Stomach (tissue), 8 donors: ENCODE measurements at regions not wholly inside any gene's neighbourhood (a gene's known extent, or its start where the extent isn't known, plus 50 kb on each side); places are given as distances from the start of the nearest gene placed in this dataset.
A peak's percentile ranks its signal among the peaks of the same experiment; 100 is the strongest.

Experiments used
- DNase-seq, 2 donors: peaks; one replicate each; pipeline versions ENCODE4 v3.0.0 to v3.0.0-alpha.2; 2013 to 2019
- H3K27ac ChIP-seq, 5 donors: fragments of 200-600 bp in 4 of 5; sonication (generic) in 4 of 5; one replicate each; pipeline ENCODE4 v1.5.1; 2013 to 2019; ENCODE audit warnings: mild to moderate bottlenecking in 1 of 5, moderate library complexity in 1 of 5
- H3K27me3 ChIP-seq, 3 donors: fragments of 200-600 bp; sonication (generic); one replicate each; pipeline ENCODE4 v1.5.1; 2017 to 2019; ENCODE audit warnings: mixed run types in 1 of 3
- H3K36me3 ChIP-seq, 4 donors: fragments of 200-600 bp; sonication (generic); 1 replicate in 3 of 4; 2 replicates in 1 of 4; pipeline ENCODE4 v1.5.1; 2016 to 2019
- H3K4me1 ChIP-seq, 4 donors: fragments of 200-600 bp; sonication (generic); one replicate each; pipeline ENCODE4 v1.5.1; 2016 to 2019
- H3K4me3 ChIP-seq, 4 donors: fragments of 200-600 bp; sonication (generic) in 3 of 4; one replicate each; pipeline ENCODE4 v1.5.1; 2016 to 2019; ENCODE audit warnings: mild to moderate bottlenecking in 1 of 4
- H3K9me3 ChIP-seq, 4 donors: fragments of 200-600 bp; sonication (generic); one replicate each; pipeline ENCODE4 v1.5.1; 2016 to 2019
- EP300 ChIP-seq: sonication (generic); formaldehyde crosslinking; IDR thresholded peaks from one replicate; pipeline ENCODE4 v1.6.1; 2017; ENCODE audit warnings: antibody characterized with exemption
- POLR2A ChIP-seq, 4 donors: fragments of 450-650 bp; IDR thresholded peaks; one replicate each; pipeline ENCODE4 v1.6.1; 2016; ENCODE audit warnings: antibody characterized with exemption in 4 of 4, control low read depth in 2 of 4, mild to moderate bottlenecking in 1 of 4, moderate library complexity in 1 of 4
- POLR2AphosphoS5 ChIP-seq, 3 donors: sonication (generic); formaldehyde crosslinking; IDR thresholded peaks; one replicate each; pipeline ENCODE4 v1.6.1; 2016; ENCODE audit warnings: antibody characterized with exemption in 3 of 3
- WGBS, 5 donors: extraction: QIAGEN DNeasy Blood & Tissue Kit in 3 of 5; methylation state at CpG; one replicate each; pipeline versions ENCODE4 v1.1.5 to v1.1.7; 2013 to 2018; 5-methylcytosine and 5-hydroxymethylcytosine counted together
- intact Hi-C: fragments of 100-400 bp; cut with DNase I; formaldehyde crosslinking; loops from one replicate; pipeline ENCODE4 v1.15.1; 2023; ENCODE audit warnings: low total_unique reads
- TF ChIP-seq, protein P1 (sequence below), 7 experiments: fragments of 450-650 bp in 4 of 7; fragments of 200-600 bp in 3 of 7; sonication (generic) in 3 of 7; IDR thresholded peaks; one replicate each; pipeline ENCODE4 v1.5.1; 2016 to 2019; ENCODE audit warnings: antibody characterized with exemption in 7 of 7, control low read depth in 2 of 7, mild to moderate bottlenecking in 1 of 7
- donor health status: healthy with polysubstance abuse.
- donor health status: Bipolar disorder and iron deficiency.
- donor health status: healthy.

DNA sequence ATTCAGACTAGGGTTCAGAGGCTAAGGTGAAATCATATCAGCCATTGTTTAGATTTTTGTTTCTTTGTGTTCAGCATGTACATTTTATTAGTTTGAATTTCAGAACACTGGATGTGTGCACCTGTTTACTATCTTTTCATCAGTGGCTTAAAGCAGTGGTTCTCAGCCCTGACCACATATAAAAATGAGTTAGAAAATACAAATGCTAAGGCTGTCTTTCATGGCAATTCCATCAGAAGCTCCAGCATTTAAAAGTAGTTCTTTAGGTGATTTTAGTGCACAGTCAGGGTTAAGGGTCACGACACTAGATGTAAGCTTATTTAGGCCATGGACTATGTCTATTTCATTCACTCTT is 213.5 kb downstream of the NECTIN3 start:
- DNase-seq = no peak
- Histone ChIP-seq H3K4me3 (no peak overlapping the region), H3K27me3 (no peaks in the 10 kb centered on the region), H3K4me1 (no peaks in the 10 kb centered on the region), H3K9me3 (no peaks in the 10 kb centered on the region), H3K36me3 (no peaks in the 10 kb centered on the region), H3K27ac (no peak overlapping the region)
- no peak for TF ChIP-seq EP300
- TF ChIP-seq, protein P1, sequence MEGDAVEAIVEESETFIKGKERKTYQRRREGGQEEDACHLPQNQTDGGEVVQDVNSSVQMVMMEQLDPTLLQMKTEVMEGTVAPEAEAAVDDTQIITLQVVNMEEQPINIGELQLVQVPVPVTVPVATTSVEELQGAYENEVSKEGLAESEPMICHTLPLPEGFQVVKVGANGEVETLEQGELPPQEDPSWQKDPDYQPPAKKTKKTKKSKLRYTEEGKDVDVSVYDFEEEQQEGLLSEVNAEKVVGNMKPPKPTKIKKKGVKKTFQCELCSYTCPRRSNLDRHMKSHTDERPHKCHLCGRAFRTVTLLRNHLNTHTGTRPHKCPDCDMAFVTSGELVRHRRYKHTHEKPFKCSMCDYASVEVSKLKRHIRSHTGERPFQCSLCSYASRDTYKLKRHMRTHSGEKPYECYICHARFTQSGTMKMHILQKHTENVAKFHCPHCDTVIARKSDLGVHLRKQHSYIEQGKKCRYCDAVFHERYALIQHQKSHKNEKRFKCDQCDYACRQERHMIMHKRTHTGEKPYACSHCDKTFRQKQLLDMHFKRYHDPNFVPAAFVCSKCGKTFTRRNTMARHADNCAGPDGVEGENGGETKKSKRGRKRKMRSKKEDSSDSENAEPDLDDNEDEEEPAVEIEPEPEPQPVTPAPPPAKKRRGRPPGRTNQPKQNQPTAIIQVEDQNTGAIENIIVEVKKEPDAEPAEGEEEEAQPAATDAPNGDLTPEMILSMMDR (IDR thresholded peaks at IDR 0.05) = no peak
- no peak for TF ChIP-seq POLR2A (IDR thresholded peaks at IDR 0.05)
- no peak for TF ChIP-seq POLR2AphosphoS5 (IDR thresholded peaks at IDR 0.05)
- 93 to 95% (median 94%) methylated on average over 1 of the region's 1 CpG for WGBS, 5 donors
- intact Hi-C loops = no loop called here

DNA sequence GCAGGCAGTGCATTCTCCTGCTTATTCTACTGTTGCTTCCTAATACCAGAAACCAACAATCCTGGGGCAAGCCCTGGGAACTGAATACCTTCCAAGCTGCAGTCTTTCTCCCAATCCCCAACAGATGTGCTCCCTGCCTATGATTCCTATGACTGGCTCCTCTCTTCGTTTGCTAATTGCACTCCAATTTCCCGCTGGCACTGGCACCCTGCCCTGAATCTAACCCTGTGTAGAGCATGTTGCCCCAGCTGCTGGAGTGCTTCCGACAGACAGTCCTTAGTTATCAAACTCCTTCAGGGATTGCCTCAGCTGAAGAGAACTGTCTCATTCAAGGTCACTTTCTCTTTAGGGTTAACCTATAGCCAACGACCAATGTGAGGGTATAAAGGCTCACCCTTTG is 214.1 kb downstream of the NECTIN3 start:
- no peak overlapping the region for H3K4me3 ChIP-seq
- WGBS, 5 donors = 56 to 72% (median 64%) methylated on average over 4 of the region's 4 CpGs
- H3K9me3 ChIP-seq = no peaks in the 10 kb centered on the region
- intact Hi-C loops = no loop called here
- H3K36me3 ChIP-seq = no peaks in the 10 kb centered on the region
- TF ChIP-seq EP300 (no peak), POLR2A (IDR thresholded peaks at IDR 0.05) (no peak), POLR2AphosphoS5 (IDR thresholded peaks at IDR 0.05) (no peak)
- TF ChIP-seq, protein P1 (IDR thresholded peaks at IDR 0.05) = no peak
- H3K27ac ChIP-seq = no peak overlapping the region
- no peaks in the 10 kb centered on the region for H3K4me1 ChIP-seq
- no peaks in the 10 kb centered on the region for H3K27me3 ChIP-seq
- peak in 1 of 2 donors; percentile 20 for DNase-seq

DNA sequence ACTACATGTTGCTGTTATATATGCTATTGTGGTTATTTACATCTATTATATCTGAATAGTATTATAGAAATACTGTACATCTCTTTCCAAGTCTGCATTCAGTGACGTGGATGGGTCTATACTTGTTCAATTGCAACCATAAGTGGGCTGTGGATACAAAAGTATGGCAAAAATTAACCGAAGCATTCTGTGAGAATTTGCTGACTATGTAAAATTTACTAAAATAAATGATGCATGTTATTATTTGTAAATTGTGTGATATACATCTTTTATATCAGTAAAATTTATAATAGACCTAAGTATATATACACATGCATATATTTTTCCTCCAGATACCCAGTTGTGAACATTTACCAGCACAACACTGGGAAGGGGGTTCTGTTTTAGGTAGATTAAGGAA is 215.1 kb downstream of the NECTIN3 start:
- Histone ChIP-seq H3K4me1 (no peaks in the 10 kb centered on the region), H3K27me3 (no peaks in the 10 kb centered on the region), H3K4me3 (no peak overlapping the region), H3K36me3 (no peaks in the 10 kb centered on the region), H3K9me3 (no peaks in the 10 kb centered on the region), H3K27ac (no peak overlapping the region)
- no peak for TF ChIP-seq POLR2AphosphoS5 (IDR thresholded peaks at IDR 0.05)
- TF ChIP-seq POLR2A (IDR thresholded peaks at IDR 0.05) = no peak
- no peak for TF ChIP-seq EP300
- TF ChIP-seq, protein P1 (IDR thresholded peaks at IDR 0.05) = no peak
- no peak for DNase-seq
- intact Hi-C loops = no loop called here
- WGBS, 5 donors = 82 to 97% (median 92%) methylated on average over 2 of the region's 2 CpGs

- TF ChIP-seq EP300 (no peak), POLR2AphosphoS5 (IDR thresholded peaks at IDR 0.05) (no peak), POLR2A (IDR thresholded peaks at IDR 0.05) (no peak)
- TF ChIP-seq, protein P1 (IDR thresholded peaks at IDR 0.05) = no peak
- Histone ChIP-seq H3K4me3 (no peak overlapping the region), H3K36me3 (no peaks in the 10 kb centered on the region), H3K27ac (no peak overlapping the region), H3K4me1 (no peaks in the 10 kb centered on the region), H3K27me3 (no peaks in the 10 kb centered on the region), H3K9me3 (no peaks in the 10 kb centered on the region)
- intact Hi-C loops = no loop called here
- no peak for DNase-seq
- 87 to 100% (median 92%) methylated on average over 1 to 2 of the region's 2 CpGs for WGBS, 5 donors
These were observed 220.5 kb downstream of the NECTIN3 start for GRCh38 chr3:111292117-111292516.
